ENCODE measurements at regions not wholly inside any gene's neighbourhood (a gene's known extent, or its start where the extent isn't known, plus 50 kb on each side); places are given as distances from the start of the nearest gene placed in this dataset.

DNA sequence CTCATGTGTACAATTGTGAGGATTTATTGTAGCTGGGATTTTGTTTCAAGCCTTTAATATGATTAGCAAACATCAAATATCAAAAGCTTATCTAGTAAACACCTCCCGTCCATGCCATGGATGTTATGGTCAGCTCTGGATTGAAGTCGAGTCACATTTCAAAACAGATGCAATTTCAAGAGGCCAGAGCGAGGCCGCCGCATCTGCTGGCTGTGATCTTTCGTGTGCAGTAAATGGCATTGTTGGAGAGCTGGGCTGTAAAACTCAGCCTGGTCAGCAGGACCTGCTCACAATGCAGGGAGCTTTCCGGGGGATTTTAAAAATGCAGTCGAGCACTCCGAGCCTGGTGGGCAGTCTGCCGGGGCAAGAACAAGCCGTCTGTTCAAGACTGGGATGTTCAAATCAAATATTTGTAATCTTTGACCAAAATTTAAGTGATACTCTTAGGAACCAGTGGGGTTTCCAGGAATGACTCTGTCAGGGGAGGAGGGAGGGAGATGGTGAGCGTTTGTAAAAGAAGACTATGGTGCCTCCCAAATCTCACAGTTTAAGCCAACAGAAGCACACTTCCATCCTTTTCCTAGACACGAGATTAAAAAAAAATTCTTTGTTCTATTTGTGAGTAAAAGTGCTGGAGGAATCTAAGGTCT is 97.6 kb downstream of the MYCN start:
- no peak overlapping the region for H3K4me3 ChIP-seq (ENCODE audit: low read depth, low read length)
- no peaks in the 10 kb centered on the region for H3K36me3 ChIP-seq (ENCODE audit: control insufficient read depth, insufficient read depth, low read length)
- H3K9me3 ChIP-seq (ENCODE audit: control insufficient read depth, insufficient read depth, low read depth, low read length): no peaks in the 10 kb centered on the region
- no peak overlapping the region for H3K9ac ChIP-seq (ENCODE audit: low read length)
- H3K27me3 ChIP-seq (ENCODE audit: control insufficient read depth, insufficient read depth, low read length): no peaks in the 10 kb centered on the region
- peaks cover 27% of the 10 kb centered on the region for H3K4me1 ChIP-seq (ENCODE audit: control insufficient read depth, insufficient read depth, low read length)
- no peak overlapping the region for H3K27ac ChIP-seq (ENCODE audit: low read depth, low read length)

DNA sequence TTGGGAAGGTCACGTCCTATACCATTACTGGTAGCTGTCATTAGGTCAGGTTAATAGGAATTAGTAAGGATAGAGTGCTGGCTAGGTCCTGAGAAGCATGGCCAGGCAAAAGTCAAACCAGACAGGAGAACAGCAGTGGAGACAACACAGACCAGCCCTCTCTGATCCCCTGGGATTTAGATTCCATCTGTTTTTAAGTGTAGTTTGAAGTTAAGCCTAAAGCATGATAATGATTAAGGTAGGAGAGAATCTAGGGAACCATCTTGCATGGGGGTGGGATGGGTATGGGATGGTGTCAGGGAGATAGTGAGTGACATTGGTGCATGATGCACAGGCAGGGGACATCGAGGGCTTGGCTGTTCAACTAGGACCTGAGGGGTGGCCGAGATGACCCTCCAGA is 96.6 kb downstream of the MYCN start:
- H3K4me3 ChIP-seq (ENCODE audit: low read depth, low read length): no peak overlapping the region
- peaks cover 27% of the 10 kb centered on the region for H3K4me1 ChIP-seq (ENCODE audit: control insufficient read depth, insufficient read depth, low read length)
- no peaks in the 10 kb centered on the region for H3K27me3 ChIP-seq (ENCODE audit: control insufficient read depth, insufficient read depth, low read length)
- H3K27ac ChIP-seq (ENCODE audit: low read depth, low read length): no peak overlapping the region
- H3K9ac ChIP-seq (ENCODE audit: low read length): no peak overlapping the region
- H3K36me3 ChIP-seq (ENCODE audit: control insufficient read depth, insufficient read depth, low read length): no peaks in the 10 kb centered on the region
- no peaks in the 10 kb centered on the region for H3K9me3 ChIP-seq (ENCODE audit: control insufficient read depth, insufficient read depth, low read depth, low read length)

DNA sequence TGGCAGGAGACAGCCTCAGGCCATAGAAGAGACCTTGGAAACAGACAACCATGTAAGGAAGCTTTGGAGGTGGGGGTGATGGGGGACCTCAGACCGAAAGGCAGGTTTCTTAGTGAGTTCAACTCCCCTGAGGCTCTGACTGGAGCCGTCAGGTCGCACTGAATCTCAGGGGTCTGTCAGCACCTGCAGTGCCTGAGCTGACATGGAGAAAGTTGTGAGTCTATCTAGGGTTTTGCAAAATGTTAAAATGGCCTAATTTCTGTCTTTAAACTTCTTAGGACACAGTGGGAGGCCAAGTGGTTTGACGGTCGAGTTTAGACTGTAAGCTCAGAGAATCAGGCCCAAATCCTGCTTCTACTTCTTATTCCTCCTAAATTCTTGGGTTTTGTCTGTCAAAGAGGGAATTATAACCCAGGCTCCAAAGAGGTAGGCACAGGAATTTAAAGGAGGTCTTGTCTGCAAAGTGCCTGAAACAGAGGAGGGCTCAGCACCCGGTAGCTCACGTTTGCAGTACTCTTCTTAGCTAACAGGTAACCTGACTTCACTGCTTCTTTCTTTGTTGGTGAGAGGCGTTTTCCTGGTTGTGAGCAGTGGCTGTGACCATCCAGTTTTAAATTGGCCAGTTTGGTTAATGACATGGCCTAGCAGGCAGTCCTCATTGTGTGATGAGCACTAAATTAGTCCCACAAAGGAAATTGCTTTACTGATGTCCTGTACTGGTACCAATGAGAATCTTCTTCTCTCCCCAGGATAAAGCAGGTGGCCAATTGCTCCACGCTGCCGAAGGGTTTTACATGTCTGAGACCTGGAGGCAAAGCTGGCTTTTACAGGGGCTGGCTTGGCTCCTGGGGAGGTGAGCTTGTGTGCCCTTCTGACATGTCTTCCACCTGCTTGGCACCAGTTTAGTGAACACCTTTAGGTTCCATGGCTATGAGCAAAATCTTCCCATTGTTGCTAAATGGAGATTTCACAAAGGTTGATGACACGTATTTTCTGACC is 95.7 kb downstream of the MYCN start:
- Histone ChIP-seq H3K9ac (ENCODE audit: low read length) (no peak overlapping the region), H3K4me3 (ENCODE audit: low read depth, low read length) (no peak overlapping the region), H3K4me1 (ENCODE audit: control insufficient read depth, insufficient read depth, low read length) (peaks cover 36% of the 10 kb centered on the region), H3K27me3 (ENCODE audit: control insufficient read depth, insufficient read depth, low read length) (no peaks in the 10 kb centered on the region), H3K36me3 (ENCODE audit: control insufficient read depth, insufficient read depth, low read length) (no peaks in the 10 kb centered on the region), H3K27ac (ENCODE audit: low read depth, low read length) (no peak overlapping the region), H3K9me3 (ENCODE audit: control insufficient read depth, insufficient read depth, low read depth, low read length) (no peaks in the 10 kb centered on the region)

- Histone ChIP-seq H3K4me3 (ENCODE audit: low read depth, low read length) (no peak overlapping the region), H3K4me1 (ENCODE audit: control insufficient read depth, insufficient read depth, low read length) (peaks cover 42% of the 10 kb centered on the region), H3K9me3 (ENCODE audit: control insufficient read depth, insufficient read depth, low read depth, low read length) (no peaks in the 10 kb centered on the region), H3K9ac (ENCODE audit: low read length) (no peak overlapping the region), H3K36me3 (ENCODE audit: control insufficient read depth, insufficient read depth, low read length) (no peaks in the 10 kb centered on the region), H3K27me3 (ENCODE audit: control insufficient read depth, insufficient read depth, low read length) (no peaks in the 10 kb centered on the region), H3K27ac (ENCODE audit: low read depth, low read length) (no peak overlapping the region)
Observed at GRCh38 chr2:16034975-16035746, 94.8 kb downstream of the MYCN start.

DNA sequence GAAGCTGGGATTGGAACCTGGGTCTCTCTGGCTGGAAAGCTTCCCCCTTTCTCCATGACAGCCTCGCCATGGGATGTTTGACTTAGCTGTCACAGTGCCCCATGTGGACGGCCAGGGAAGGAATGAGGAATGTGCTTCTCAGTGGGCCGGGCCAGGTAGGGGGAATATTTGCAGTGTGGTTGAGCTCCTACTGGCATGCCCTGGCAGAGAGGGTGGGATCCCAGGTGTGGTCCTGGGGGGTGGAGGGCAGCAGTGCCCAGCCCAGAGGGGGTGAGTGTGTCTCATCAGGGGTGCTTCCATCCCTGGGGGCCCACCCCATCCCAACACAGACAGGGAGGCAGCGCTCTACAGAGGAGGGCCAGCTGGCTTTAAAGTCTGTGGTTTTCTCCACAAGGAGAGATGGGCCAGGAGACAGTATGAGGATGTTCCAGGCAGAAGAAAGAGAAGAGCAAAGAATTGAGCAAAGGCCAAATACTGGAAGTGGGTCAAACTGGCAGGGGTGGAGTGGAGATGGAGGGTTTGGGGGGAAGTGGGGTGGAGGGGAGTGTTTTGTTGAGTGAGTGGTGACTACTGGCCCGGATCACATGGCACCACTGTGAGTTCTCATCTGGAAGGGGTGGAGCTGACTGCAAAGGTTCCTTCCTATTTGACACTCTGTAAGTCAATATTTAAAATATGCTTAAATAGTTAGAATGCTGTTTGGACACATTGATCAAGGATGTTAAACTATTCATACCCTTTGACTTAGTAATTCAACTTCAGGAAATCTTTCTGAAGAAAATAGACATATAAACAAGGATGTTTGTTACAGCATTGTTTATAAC is 94.0 kb downstream of the MYCN start:
- no peaks in the 10 kb centered on the region for H3K9me3 ChIP-seq (ENCODE audit: control insufficient read depth, insufficient read depth, low read depth, low read length)
- H3K36me3 ChIP-seq (ENCODE audit: control insufficient read depth, insufficient read depth, low read length): no peaks in the 10 kb centered on the region
- peaks cover 38% of the 10 kb centered on the region for H3K4me1 ChIP-seq (ENCODE audit: control insufficient read depth, insufficient read depth, low read length)
- H3K27ac ChIP-seq (ENCODE audit: low read depth, low read length): no peak overlapping the region
- no peak overlapping the region for H3K9ac ChIP-seq (ENCODE audit: low read length)
- H3K4me3 ChIP-seq (ENCODE audit: low read depth, low read length): no peak overlapping the region
- H3K27me3 ChIP-seq (ENCODE audit: control insufficient read depth, insufficient read depth, low read length): no peaks in the 10 kb centered on the region

GRCh38 chr2:16033032-16033293 is 92.6 kb downstream of the MYCN start:
- H3K4me1 ChIP-seq (ENCODE audit: control insufficient read depth, insufficient read depth, low read length): peaks cover 28% of the 10 kb centered on the region
- no peak overlapping the region for H3K27ac ChIP-seq (ENCODE audit: low read depth, low read length)
- H3K9me3 ChIP-seq (ENCODE audit: control insufficient read depth, insufficient read depth, low read depth, low read length): no peaks in the 10 kb centered on the region
- no peaks in the 10 kb centered on the region for H3K36me3 ChIP-seq (ENCODE audit: control insufficient read depth, insufficient read depth, low read length)
- H3K27me3 ChIP-seq (ENCODE audit: control insufficient read depth, insufficient read depth, low read length): no peaks in the 10 kb centered on the region
- H3K9ac ChIP-seq (ENCODE audit: low read length): no peak overlapping the region
- no peak overlapping the region for H3K4me3 ChIP-seq (ENCODE audit: low read depth, low read length)

- Histone ChIP-seq H3K4me1 (ENCODE audit: control insufficient read depth, insufficient read depth, low read length) (peaks cover 24% of the 10 kb centered on the region), H3K27me3 (ENCODE audit: control insufficient read depth, insufficient read depth, low read length) (no peaks in the 10 kb centered on the region), H3K27ac (ENCODE audit: low read depth, low read length) (no peak overlapping the region), H3K36me3 (ENCODE audit: control insufficient read depth, insufficient read depth, low read length) (no peaks in the 10 kb centered on the region), H3K9me3 (ENCODE audit: control insufficient read depth, insufficient read depth, low read depth, low read length) (no peaks in the 10 kb centered on the region), H3K4me3 (ENCODE audit: low read depth, low read length) (no peak overlapping the region), H3K9ac (ENCODE audit: low read length) (no peak overlapping the region)
Observed at GRCh38 chr2:16032282-16033031, 92.1 kb downstream of the MYCN start.

GRCh38 chr2:16031848-16032159 is 91.5 kb downstream of the MYCN start:
- H3K9me3 ChIP-seq (ENCODE audit: control insufficient read depth, insufficient read depth, low read depth, low read length): no peaks in the 10 kb centered on the region
- H3K27me3 ChIP-seq (ENCODE audit: control insufficient read depth, insufficient read depth, low read length): no peaks in the 10 kb centered on the region
- peaks cover 24% of the 10 kb centered on the region for H3K4me1 ChIP-seq (ENCODE audit: control insufficient read depth, insufficient read depth, low read length)
- H3K9ac ChIP-seq (ENCODE audit: low read length): no peak overlapping the region
- H3K36me3 ChIP-seq (ENCODE audit: control insufficient read depth, insufficient read depth, low read length): no peaks in the 10 kb centered on the region
- H3K27ac ChIP-seq (ENCODE audit: low read depth, low read length): no peak overlapping the region
- no peak overlapping the region for H3K4me3 ChIP-seq (ENCODE audit: low read depth, low read length)

DNA sequence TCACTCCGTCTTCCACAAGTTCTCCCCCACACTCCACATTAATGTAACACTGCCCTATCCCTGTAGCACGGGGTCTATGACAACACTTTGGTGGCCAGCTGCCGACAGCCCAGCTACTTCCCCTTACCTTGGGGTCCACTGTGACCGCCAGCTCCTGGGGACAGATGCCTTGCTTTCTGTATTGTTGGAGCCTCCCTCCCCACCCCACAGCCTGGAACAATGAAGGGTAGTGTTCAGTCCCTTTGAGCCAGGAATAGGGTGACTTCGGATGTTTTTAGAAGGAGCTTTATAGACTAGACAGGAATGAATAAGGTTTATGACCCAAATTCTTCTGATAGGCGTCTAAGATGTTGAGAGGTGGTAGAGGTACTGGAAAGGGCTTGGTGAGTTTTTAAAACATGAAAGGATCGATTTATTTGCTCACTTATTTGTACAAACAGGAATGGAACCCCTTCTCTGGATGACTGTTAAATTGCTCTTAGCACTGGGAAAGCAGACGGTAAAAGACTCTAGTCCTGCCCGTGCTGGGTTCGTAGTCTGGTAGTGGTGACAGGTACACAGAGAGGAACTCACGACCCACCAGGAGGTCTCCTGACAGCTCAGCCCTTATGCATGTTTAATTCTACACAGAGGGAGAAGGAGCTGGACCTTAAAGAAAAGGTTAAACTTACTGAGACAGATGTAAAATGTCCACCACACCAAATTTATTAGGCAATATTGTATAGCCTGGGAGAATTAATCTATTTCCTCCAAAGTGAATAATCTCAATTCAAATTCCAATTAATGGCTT is 90.9 kb downstream of the MYCN start:
- H3K9ac ChIP-seq (ENCODE audit: low read length): no peak overlapping the region
- H3K36me3 ChIP-seq (ENCODE audit: control insufficient read depth, insufficient read depth, low read length): no peaks in the 10 kb centered on the region
- H3K27me3 ChIP-seq (ENCODE audit: control insufficient read depth, insufficient read depth, low read length): no peaks in the 10 kb centered on the region
- no peak overlapping the region for H3K4me3 ChIP-seq (ENCODE audit: low read depth, low read length)
- peaks cover 24% of the 10 kb centered on the region for H3K4me1 ChIP-seq (ENCODE audit: control insufficient read depth, insufficient read depth, low read length)
- no peaks in the 10 kb centered on the region for H3K9me3 ChIP-seq (ENCODE audit: control insufficient read depth, insufficient read depth, low read depth, low read length)
- H3K27ac ChIP-seq (ENCODE audit: low read depth, low read length): no peak overlapping the region
